ENCODE measurements at regions not wholly inside any gene's neighbourhood (a gene's known extent, or its start where the extent isn't known, plus 50 kb on each side); places are given as distances from the start of the nearest gene placed in this dataset.

- peaks cover 8% of the 10 kb centered on the region for H3K27me3 ChIP-seq (replicated peaks; ENCODE audit: insufficient read depth, low read depth, low read length, poor library complexity)
- POLR2A ChIA-PET (ENCODE audit: low non-redundant PET), result no interaction called here
- H3K4me1 ChIP-seq (ENCODE audit: insufficient read depth, low read length, poor library complexity, severe bottlenecking), result no peaks in the 10 kb centered on the region
- no peaks in the 10 kb centered on the region for H3K36me3 ChIP-seq (ENCODE audit: insufficient read depth, low read length, poor library complexity, severe bottlenecking)
- H3K9me3 ChIP-seq (ENCODE audit: low read depth, low read length, poor library complexity, severe bottlenecking), result peaks cover 5% of the 10 kb centered on the region
- DNase-seq (ENCODE audit: low spot score), result no peak
- intact Hi-C loops (cut with micrococcal nuclease; ENCODE audit: unreplicated experiment), result no loop called here
- TF ChIP-seq CTCF (conservative IDR thresholded peaks at IDR 0.05; ENCODE audit: low read depth, low read length), result no peak
- no peak for TF ChIP-seq EZH2 (IDR thresholded peaks at IDR 0.05; ENCODE audit: borderline replicate concordance, low read depth, low read length, poor library complexity, severe bottlenecking)
- BruUV-seq (replicated peaks), result no TSS peak
- H3K4me3 ChIP-seq (ENCODE audit: low read depth, low read length, poor library complexity, severe bottlenecking), result no peak overlapping the region
- CTCF ChIA-PET, result no interaction called here
- no peak overlapping the region for H3K27ac ChIP-seq (ENCODE audit: low read depth, low read length, poor library complexity, severe bottlenecking)
These were observed 97.0 kb upstream of the SALL3 start for GRCh38 chr18:78882585-78882984.

DNA sequence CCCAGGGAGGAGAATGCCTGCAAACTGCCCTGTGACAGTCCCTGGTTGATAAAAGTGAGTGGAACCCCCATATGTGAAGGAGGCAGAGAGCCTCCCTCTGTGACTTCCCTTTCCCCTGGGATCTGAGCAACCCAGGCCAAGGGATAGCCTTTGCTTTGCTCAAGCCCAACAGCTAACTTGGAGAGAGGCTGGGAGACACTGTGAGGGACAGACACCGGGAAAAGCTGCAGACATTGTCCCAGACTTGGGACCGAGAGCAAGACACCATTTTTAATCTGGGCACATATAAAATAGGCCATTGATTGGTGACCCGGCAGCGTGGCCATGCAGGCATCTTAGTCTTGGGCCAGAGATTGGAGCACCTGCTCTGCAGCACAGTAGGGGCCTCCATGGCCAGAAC is 96.1 kb upstream of the SALL3 start:
- no peak for DNase-seq (ENCODE audit: low spot score)
- ChIA-PET POLR2A (ENCODE audit: low non-redundant PET) (no interaction called here), CTCF (no interaction called here)
- no TSS peak for BruUV-seq (replicated peaks)
- intact Hi-C loops (cut with micrococcal nuclease; ENCODE audit: unreplicated experiment), result no loop called here
- Histone ChIP-seq H3K36me3 (ENCODE audit: insufficient read depth, low read length, poor library complexity, severe bottlenecking) (no peaks in the 10 kb centered on the region), H3K27ac (ENCODE audit: low read depth, low read length, poor library complexity, severe bottlenecking) (no peak overlapping the region), H3K4me1 (ENCODE audit: insufficient read depth, low read length, poor library complexity, severe bottlenecking) (no peaks in the 10 kb centered on the region), H3K9me3 (ENCODE audit: low read depth, low read length, poor library complexity, severe bottlenecking) (peaks cover 5% of the 10 kb centered on the region), H3K27me3 (replicated peaks; ENCODE audit: insufficient read depth, low read depth, low read length, poor library complexity) (no peaks in the 10 kb centered on the region), H3K4me3 (ENCODE audit: low read depth, low read length, poor library complexity, severe bottlenecking) (no peak overlapping the region)
- TF ChIP-seq EZH2 (IDR thresholded peaks at IDR 0.05; ENCODE audit: borderline replicate concordance, low read depth, low read length, poor library complexity, severe bottlenecking) (no peak), CTCF (conservative IDR thresholded peaks at IDR 0.05; ENCODE audit: low read depth, low read length) (no peak)

DNA sequence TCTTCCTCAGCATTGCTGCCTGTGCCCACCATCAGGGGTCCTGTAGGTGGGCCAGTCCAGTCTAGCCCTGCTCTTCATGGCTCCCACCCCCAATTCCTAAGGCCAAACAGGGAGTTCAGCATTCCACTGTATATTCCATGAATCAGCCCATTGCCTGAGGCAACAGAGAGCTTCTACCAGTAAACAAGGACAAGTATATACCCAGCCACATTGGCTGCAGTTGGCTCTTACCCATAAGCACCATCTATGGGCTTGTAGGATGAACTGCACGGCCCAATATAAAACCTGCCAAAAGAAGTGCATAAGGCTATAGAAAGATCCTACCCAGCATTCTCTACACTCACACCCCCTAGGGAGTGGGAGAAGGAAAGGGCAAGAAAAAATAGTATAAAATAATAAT is 95.1 kb upstream of the SALL3 start:
- Histone ChIP-seq H3K9me3 (ENCODE audit: low read depth, low read length, poor library complexity, severe bottlenecking) (peaks cover 15% of the 10 kb centered on the region), H3K4me3 (ENCODE audit: low read depth, low read length, poor library complexity, severe bottlenecking) (no peak overlapping the region), H3K36me3 (ENCODE audit: insufficient read depth, low read length, poor library complexity, severe bottlenecking) (no peaks in the 10 kb centered on the region), H3K27ac (ENCODE audit: low read depth, low read length, poor library complexity, severe bottlenecking) (no peak overlapping the region), H3K4me1 (ENCODE audit: insufficient read depth, low read length, poor library complexity, severe bottlenecking) (no peaks in the 10 kb centered on the region), H3K27me3 (replicated peaks; ENCODE audit: insufficient read depth, low read depth, low read length, poor library complexity) (no peaks in the 10 kb centered on the region)
- ChIA-PET POLR2A (ENCODE audit: low non-redundant PET) (no interaction called here), CTCF (no interaction called here)
- no peak for TF ChIP-seq CTCF (conservative IDR thresholded peaks at IDR 0.05; ENCODE audit: low read depth, low read length)
- TF ChIP-seq EZH2 (IDR thresholded peaks at IDR 0.05; ENCODE audit: borderline replicate concordance, low read depth, low read length, poor library complexity, severe bottlenecking), result no peak
- intact Hi-C loops (cut with micrococcal nuclease; ENCODE audit: unreplicated experiment), result no loop called here
- BruUV-seq (replicated peaks), result no TSS peak
- no peak for DNase-seq (ENCODE audit: low spot score)
